DMS79 (cell line): ENCODE measurements at regions not wholly inside any gene's neighbourhood (a gene's known extent, or its start where the extent isn't known, plus 50 kb on each side); places are given as distances from the start of the nearest gene placed in this dataset.
"Not testable (repeated sequence)": the region's sequence is repeated elsewhere in the genome, so short reads cannot be mapped to it uniquely, and the experiment has no call there.

Experiments used
- DNase-seq: peaks from one replicate; lab custom pipeline; 2025; lab: John Stamatoyannopoulos, UW

- no peak for DNase-seq
These were observed 1047.2 kb downstream of the ROBO2 start for GRCh38 chr3:78087134-78087533.

GRCh38 chr3:78088006-78088405 is 1048.1 kb downstream of the ROBO2 start:
- DNase-seq: no peak

- no peak for DNase-seq
These were observed 1050.5 kb downstream of the ROBO2 start for GRCh38 chr3:78090382-78090781.

- DNase-seq: no peak
These were observed 1051.7 kb downstream of the ROBO2 start for GRCh38 chr3:78091478-78092119.

- DNase-seq: not testable (repeated sequence)
These were observed 1052.7 kb downstream of the ROBO2 start for GRCh38 chr3:78092574-78092973.

- no peak for DNase-seq
These were observed 1056.8 kb downstream of the ROBO2 start for GRCh38 chr3:78096488-78097255.

- DNase-seq: no peak
These were observed 1058.5 kb downstream of the ROBO2 start for GRCh38 chr3:78098367-78098766.

GRCh38 chr3:78101384-78101783 is 1061.5 kb downstream of the ROBO2 start:
- DNase-seq: no peak

- not testable (repeated sequence) for DNase-seq
These were observed 1068.5 kb downstream of the ROBO2 start for GRCh38 chr3:78108269-78108961.

- no peak for DNase-seq
These were observed 1072.6 kb downstream of the ROBO2 start for GRCh38 chr3:78112291-78113010.

- DNase-seq: no peak
These were observed 1076.1 kb downstream of the ROBO2 start for GRCh38 chr3:78115983-78116382.

- no peak for DNase-seq
These were observed 1077.0 kb downstream of the ROBO2 start for GRCh38 chr3:78116874-78117273.

- DNase-seq: no peak
These were observed 1083.2 kb downstream of the ROBO2 start for GRCh38 chr3:78123058-78123457.

GRCh38 chr3:78129707-78130106 is 1089.8 kb downstream of the ROBO2 start:
- no peak for DNase-seq

- no peak for DNase-seq
These were observed 1090.9 kb downstream of the ROBO2 start for GRCh38 chr3:78130741-78131290.

GRCh38 chr3:78134496-78134895 is 1094.6 kb downstream of the ROBO2 start:
- no peak for DNase-seq

- DNase-seq: no peak
These were observed 1099.3 kb downstream of the ROBO2 start for GRCh38 chr3:78139166-78139565.

GRCh38 chr3:78140274-78140673 is 1100.4 kb downstream of the ROBO2 start:
- no peak for DNase-seq

GRCh38 chr3:78140866-78141265 is 1101.0 kb downstream of the ROBO2 start:
- DNase-seq: no peak

- no peak for DNase-seq
These were observed 1101.4 kb downstream of the ROBO2 start for GRCh38 chr3:78141269-78141668.

GRCh38 chr3:78143000-78143399 is 1103.1 kb downstream of the ROBO2 start:
- no peak for DNase-seq
